Right lung (tissue), 2 donors: ENCODE measurements at regions not wholly inside any gene's neighbourhood (a gene's known extent, or its start where the extent isn't known, plus 50 kb on each side); places are given as distances from the start of the nearest gene placed in this dataset.
"Not testable (repeated sequence)": the region's sequence is repeated elsewhere in the genome, so short reads cannot be mapped to it uniquely, and the experiment has no call there.

Experiments used
- DNase-seq, 2 donors: peaks; one replicate each; pipeline ENCODE4 v3.0.0-alpha.2; 2013

DNA sequence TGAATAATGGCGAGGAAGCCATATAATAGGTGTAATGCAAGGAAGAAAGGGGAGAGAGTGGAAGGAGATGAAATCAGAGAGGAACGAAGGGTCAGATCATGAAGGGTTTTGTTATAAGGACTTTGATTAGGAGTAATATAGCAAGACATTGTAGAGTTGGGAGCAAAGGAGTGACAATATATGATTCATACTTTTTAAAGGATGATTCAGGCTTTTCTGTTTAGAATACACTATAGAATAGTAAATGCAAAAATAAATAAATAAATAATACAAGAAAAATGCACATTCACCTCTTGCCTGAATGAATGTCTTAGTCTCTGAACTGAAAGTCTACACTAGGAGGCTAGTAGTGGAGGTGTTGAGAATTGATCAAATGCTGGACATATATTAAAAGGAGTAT is 1524.4 kb upstream of the AGA start:
- DNase-seq, result no peak

DNA sequence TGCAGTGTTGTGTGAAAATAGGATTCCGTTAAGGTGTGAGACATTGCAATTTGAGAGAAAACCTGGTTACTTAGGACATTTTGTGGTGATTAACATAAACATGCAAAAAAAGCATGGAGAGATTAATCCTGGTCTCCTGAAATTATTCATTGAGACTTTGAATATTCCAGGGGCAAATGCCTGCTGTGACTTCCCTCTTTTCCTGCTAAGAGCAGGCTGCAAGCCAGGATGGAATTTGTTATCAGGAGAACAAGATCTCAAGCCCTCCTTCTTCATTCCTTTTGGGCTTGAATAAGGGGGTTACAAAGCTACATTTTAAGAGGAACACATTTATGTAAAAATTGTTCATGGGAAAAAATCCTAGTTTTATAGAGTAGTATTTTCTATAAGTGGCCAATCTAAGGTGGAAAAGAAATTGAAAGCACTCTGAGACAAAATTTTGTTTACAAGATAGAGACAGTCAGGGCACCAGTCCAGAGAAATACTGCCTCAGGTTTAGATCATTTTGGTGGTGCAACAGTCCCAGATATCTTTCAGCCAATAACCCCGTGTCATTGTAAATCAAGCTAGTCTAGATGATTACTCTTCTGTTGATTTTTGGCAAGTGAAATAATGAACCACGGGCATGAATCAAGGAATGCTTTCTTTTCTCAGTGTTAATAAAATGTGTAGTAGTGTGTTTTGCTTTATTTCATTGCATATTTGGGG is 1528.3 kb upstream of the AGA start:
- DNase-seq, result no peak

DNA sequence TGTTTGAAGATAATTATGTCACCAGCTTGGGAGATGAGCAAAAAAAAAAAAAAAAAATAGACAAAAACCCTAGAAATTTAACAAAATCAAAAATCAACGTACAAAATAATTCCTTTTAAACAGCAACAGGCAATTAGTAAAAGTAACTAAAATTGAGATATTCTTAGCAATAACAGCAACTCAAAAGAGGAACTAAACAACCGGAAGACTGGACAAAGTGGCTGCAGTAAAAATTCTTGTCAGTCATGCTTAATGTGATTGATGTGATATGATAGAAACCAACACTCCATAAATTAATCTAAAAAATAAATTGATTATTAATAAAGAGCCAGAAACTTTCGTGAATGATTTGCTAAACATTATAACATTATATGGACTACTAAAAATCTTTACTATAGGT is 1534.6 kb upstream of the AGA start:
- no peak for DNase-seq

GRCh38 chr4:178993306-178993705 is 1551.1 kb upstream of the AGA start:
- no peak for DNase-seq

- DNase-seq, result no peak
These were observed 1559.7 kb upstream of the AGA start for GRCh38 chr4:179001918-179002317.

GRCh38 chr4:179007755-179008154 is 1565.5 kb upstream of the AGA start:
- DNase-seq, result no peak

- no peak for DNase-seq
These were observed 1575.3 kb upstream of the AGA start for GRCh38 chr4:179017581-179017980.

DNA sequence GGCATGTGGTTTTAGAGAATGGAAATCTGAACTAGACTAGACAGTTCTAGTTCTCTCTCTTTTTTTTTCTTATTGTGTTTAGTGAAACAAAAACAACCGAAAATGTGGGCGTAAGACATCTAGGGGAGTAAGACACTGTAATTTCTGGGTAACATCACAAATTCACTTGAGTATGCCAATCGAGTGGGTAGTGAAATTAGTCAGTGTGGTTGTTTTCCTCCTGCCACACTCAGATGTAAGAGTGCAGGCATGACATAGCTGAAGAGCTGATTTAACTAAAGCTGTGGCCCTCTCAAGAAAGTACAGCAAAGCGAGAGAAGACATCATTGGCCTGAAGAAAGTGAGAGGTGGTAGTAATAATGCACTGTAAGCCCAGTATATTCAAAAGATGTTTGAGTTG is 1585.3 kb upstream of the AGA start:
- no peak for DNase-seq

DNA sequence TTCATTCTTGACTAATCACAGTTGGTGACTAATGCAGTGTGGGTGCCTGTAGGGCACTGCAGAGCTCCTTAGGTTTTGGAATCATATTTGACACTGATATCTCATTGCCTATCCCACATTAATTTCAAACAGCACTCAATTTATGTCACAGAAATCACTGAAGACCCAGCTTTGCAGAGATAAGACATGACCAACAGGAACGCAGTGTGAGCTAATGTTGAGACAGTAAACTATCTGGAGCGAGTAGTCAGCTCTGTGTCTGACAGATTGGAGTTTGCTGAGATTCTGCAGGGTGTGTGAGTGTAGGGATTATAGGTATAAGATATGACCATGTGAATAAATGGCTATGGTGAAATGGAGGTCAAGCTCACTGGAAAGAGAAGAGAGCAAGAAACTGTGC is 1586.1 kb upstream of the AGA start:
- no peak for DNase-seq

DNA sequence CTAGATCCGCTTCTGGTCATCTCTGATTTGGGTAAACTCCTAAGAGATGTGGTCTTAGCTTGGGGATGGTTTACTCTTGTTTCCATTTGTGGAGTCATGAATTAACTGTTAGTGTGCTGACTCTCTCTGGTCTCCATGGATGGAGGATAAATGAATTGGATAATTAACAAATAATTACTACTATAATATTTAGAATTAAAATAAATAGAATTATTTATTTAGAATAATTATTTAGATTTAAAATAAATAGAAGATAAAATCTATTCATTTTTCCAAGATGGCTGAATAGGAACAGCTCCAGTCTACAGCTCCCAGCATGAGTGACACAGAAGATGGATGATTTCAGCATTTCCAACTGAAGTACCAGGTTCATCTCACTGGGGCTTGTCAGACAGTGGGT is 1587.4 kb upstream of the AGA start:
- no peak for DNase-seq

DNA sequence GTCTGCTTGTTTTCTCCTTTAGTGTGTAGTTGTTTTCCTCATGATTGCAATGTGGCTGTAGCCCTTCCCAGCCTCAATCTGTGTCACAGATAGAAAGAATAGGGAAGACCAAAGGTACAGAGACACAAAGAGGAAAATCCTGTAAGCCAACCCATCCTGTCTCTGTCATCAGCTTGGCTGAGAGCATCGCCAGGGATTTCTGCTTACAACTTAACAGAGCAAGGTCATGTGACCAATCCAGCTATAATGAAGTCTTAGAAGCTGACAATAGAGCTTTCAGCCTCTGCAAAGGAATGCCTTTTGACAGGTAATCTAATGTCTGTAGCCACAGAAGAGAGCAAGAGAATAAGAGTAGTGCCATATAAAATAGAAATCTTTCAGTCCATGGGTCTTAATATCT is 1598.0 kb upstream of the AGA start:
- DNase-seq, result no peak

DNA sequence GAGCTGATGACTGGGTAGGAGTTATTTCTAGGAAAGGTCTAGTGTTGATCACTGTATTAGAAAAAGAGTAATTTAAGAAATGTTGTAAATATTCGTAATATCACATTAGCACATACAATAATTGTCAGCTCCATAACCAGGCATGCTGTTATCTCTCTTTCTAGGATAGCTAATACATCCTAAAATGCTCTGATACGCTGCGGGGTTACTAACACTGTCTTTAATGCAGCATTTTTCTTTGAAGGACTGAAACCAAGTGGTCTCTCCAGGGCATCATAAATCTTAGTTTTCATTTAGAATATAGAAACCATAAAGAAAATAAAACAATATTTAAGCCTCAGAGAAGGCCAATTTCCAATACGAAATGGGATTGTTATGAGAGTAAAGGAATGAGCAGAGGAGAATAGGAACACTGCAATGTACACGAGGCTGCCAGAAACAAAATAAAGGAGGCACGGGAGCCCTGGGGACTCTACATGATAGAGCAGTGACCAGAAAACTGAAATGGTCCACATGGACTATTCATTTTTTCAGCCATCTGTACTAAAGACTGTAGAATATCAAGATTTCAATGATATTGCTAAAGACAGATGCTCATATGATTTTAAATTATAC is 1606.7 kb upstream of the AGA start:
- no peak for DNase-seq

DNA sequence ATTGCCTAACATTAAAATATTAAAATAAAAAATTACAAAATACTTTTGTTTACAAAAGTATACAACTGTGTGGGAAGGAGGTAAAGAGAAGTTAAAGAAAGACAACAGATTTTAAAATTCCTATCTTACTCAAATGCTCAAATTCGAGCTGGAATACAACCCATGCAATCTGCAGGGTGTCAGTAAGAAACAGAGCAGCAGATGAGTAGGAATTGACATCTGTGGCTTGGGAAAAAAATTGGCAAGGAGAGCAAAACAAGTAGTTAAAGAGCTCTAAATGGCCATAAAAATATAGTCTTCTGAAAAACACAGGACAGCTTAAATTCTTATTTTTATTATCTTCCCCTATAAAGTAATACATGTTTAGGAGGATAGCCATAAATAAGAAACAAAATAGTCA is 1609.0 kb upstream of the AGA start:
- no peak for DNase-seq

- DNase-seq, result no peak
These were observed 1617.2 kb upstream of the AGA start for GRCh38 chr4:179059396-179059795.

GRCh38 chr4:179066254-179066653 is 1624.0 kb upstream of the AGA start:
- not testable (repeated sequence) for DNase-seq

DNA sequence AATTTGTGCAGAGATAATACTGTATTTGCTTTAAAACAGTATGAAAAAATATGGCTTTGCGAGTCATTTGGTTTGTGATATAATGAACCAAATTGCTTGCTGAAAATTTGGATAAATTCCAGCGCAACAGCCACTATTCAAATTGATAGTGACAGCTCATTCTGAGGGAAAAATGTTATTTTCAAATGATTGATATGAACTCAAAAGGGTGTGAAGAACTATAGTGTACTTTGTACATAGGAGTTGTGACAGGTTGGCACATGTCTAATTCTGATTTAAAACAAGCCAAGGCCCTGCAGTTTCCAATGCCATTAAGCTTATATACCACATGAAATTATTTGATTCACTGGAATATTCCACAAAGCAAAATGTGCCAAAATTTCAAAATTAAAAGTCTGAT is 1628.9 kb upstream of the AGA start:
- DNase-seq, result no peak

DNA sequence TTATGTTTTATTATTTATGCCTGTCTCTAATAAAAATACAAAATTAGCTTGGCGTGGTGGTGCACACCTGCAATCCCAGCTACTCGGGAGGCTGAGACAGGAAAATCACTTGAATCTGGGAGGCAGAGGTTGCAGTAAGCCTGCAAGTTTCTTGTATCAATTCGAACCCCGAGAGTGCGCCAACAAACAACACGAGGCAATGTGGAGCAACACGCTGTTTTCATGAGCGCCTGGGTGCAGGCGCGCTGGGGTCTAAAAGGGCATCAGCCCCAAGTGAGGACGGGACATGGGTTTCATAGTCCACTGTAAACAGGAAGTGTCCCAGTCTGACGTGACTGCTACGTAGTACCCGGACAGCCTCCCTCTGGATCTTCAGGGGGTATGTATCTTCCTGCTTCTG is 1634.6 kb upstream of the AGA start:
- no peak for DNase-seq

DNA sequence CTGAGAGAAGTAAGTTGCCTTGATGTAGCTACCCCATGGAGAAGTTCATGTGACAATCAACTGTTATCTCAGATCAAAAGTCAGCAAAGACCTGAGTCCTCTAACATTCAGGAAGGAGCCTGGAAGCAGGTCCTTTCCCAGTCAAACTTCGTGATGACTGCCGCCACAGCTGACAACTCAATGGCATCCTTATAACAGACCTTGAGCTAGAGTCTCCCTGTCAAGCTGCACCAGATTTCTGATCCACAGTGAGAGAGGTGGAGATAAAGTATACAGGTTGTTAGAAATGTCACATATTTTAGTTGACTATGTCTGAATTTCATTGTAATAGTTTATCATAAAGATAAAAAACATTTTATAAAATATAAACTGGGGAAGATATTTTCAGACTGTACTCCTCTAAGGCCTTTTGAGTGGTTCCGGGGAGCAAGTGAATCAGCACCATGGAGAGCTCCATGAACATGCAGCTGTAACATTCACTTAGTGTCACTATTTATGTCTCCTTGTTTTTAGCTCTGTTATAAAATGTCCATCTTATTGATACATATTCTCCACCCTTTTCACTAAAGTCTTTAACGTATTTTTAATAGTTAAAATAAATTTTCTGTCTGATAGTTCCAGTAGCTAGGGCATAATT is 1653.5 kb upstream of the AGA start:
- peak; percentile 27 to 38 for DNase-seq

- peak; percentile 6 to 20 for DNase-seq
These were observed 1655.5 kb upstream of the AGA start for GRCh38 chr4:179097741-179098140.

- DNase-seq, result no peak
These were observed 1668.1 kb upstream of the AGA start for GRCh38 chr4:179110356-179110755.

DNA sequence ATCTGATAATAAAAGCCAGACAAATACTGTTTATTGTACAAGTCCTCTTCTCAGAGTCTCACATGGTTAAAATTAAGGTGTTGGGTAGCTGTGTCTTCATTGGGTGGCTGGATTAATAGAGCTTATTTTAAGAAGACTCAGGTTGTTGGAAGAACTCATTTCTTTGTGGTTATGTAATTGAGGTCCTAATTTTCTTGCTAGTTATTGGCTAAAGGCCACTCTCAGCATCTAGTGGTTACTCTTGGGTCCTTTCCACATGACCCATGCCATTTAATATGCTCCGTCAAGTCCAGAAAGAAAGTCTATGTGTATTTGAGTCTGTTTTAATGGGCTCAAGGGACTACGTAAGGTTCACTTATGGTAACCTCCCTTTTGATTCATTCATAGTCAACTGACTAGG is 1668.6 kb upstream of the AGA start:
- DNase-seq, result no peak

GRCh38 chr4:179112441-179113170 is 1670.4 kb upstream of the AGA start:
- no peak for DNase-seq

DNA sequence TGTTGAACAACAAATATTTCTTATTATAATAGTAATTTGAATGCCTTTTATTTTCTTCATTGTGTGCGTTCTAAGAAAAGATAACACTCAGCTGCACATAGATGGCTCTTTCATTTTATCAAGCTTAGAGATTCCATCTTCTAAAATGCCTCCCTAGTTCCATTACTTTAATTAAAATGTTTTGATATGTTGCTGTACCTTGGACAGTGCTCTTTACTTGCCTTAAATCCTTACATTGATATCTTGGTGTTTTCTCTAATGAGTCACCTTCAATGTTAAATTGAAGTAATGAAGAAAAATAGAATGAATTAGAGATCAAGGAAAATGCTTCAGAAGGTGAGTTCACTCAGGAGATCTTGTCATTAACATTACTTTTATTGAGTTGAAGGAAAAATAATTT is 1672.4 kb upstream of the AGA start:
- DNase-seq, result no peak
